NCI-H2029 (cell line): ENCODE measurements at regions not wholly inside any gene's neighbourhood (a gene's known extent, or its start where the extent isn't known, plus 50 kb on each side); places are given as distances from the start of the nearest gene placed in this dataset.
"Not testable (repeated sequence)": the region's sequence is repeated elsewhere in the genome, so short reads cannot be mapped to it uniquely, and the experiment has no call there.

Source experiments
- DNase-seq: peaks from one replicate; lab custom pipeline; 2025; lab: John Stamatoyannopoulos, UW

DNA sequence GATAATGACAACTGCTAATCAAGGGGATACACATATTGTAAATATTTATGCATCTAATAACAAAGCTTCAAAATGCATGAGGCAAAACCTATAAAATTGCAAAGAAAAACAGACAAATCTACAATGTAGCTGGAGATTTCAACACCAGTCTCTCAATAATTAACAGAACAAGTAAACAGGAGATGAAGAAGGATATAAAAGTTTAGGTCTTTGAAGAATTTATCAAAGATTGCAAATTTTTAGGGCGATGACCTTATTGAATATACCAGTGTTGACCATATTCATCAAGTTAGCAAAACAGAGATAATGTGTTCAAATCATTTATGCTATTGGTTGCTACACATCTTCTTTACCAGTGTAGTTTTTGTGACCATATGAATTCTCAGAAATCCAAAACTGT is 237.8 kb upstream of the SGK1 start:
- no peak for DNase-seq

DNA sequence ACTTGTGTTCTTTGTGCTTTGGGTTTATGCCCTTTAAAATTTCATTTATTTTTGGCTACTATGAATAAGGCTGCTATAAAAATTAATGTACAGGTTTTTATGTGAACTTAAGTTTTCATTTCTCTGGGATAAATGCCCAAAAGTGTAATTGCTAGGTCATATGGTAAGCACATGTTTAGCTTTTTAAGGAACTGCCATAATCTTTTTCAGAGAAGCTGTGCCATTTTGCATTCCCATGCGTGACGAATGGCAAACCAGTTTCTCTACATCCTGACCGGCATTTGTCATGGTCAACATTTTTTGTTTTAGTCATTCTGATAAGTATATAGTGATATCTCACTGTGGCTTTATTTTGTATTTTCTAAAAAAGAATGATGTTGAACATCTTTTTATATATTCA is 236.0 kb upstream of the SGK1 start:
- DNase-seq = no peak

DNA sequence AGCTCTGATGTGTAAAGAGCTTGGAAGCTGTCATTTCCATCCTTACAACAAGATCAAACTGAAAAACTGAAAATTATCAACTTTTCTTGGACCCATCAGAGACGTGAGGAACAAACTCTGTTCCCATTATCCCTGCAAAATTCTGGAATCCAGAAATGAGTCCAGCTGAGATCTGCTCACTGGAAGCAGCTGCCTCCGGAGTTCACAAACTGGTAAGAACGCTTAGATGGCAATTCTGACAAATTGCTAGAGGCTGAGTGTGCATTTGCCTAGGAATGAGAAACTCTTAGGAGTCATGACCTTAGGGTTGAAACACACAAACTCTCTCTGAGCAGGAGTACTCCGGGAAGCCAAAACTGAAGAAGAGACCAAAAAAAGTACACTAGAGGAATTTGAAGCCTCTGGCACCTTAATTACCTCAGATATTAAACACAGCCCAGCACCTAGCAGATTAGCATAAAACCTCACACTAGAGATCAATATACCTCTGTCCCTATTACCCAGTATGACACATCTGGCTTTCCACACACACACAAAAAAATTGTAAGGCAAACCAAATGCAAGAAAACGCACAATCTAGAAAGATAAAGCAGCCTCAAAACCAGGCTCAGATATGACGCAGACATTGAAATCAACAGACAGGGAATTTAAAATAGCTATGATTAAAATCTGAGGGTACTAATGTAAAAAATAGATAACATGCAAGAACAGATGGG is 233.5 kb upstream of the SGK1 start:
- DNase-seq = no peak

DNA sequence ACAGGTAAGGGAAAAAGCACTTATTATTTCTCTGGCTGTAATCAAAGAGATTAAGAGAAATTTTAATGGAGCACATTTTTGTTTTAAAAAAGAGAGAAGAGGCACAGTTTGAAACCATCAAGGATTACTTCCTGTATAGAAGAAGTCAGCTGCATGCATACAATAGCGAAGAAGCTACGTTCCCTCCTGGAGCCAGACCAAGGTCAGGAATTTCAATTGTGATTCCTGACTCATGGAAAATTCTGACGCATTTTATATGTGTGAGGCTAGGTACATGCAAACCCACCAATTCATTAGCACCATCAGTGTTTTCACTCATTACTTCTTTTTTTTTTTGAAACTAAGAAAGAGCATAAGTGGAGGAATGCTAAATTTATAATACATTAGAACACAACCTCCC is 232.7 kb upstream of the SGK1 start:
- no peak for DNase-seq

DNA sequence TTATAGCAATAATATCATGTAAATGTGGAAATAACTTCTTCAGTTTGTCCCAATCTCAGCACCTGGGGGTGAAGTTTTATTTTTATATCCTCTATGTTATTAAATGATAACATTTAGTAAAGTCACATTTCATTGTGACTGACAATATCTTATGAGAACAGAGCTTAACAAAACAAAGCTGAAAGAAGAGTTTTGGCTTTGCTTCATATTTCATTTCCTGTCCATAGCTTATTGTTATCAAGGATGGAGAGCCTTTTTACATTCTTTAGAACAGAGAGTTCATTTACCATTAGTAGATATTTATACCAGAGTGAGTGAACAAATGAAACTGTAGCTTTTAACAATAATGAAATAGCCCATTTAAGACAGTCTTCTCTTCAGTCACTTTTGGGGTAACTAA is 231.9 kb upstream of the SGK1 start:
- DNase-seq = no peak

DNA sequence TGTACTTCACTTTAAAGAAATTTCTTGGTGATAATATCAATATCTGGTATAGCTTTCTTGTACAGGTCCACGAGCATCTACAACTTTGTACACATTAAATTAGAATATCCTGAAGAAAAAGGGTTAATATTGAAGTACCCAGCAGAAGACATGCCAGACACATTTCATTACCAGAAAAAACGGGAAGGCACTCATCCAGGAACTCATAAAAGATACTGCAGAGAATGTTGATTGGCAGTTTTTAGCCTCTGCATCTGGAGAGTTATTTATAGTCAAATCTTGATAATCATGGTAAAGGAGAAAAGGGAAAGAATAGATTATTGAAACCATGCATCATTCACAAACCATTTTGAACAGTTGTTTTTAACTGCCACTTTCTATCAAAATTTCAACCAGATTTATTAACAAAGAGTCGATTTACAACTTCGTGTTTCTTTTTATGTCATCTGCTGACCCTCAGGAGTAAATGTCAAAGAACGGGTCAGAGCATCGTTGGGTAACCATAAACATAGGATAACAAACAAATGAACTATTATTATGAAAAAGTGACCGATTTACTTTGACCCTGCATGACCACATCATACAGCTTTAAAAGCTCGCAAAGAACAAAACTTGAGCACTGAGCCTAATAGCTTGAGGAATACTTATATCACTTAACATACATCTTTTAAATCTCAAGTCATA is 229.2 kb upstream of the SGK1 start:
- DNase-seq = no peak

DNA sequence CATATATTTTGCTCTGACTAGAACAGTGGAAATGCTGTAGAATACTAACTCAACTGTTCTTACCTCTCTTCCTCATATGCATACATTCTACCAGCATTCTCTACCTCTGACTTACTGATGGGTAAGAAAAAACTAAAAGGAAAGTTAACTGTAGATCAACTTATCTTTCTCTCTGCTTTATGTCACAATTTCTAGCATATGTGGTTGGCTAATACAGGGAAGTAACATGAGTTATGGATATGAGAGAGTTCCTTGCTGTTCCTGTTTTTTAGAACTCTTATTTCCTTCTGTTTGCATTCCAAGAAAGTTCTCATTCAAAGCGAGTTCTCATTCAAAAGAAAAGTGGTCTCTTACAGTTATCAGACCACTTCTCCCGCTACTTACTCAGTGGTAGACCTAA is 226.8 kb upstream of the SGK1 start:
- DNase-seq = no peak

DNA sequence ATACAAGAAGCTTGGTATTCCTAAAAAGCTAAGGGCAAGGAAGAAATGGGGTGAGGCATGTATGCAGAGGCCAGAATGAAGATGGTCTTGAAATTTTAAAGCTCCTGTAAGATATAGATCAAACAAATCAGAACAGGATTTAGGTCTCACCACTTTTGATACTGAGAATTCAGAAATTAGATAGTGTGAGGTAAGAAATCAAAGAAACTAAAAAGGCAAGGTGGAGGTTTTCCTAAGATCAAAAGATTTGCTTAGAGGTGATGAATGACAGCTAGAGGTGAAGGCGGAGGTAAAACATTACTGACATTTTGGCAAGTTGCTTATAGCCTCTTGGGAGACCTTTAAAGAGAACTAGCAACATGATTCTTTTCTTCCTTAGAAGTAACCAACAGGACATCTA is 225.2 kb upstream of the SGK1 start:
- no peak for DNase-seq

DNA sequence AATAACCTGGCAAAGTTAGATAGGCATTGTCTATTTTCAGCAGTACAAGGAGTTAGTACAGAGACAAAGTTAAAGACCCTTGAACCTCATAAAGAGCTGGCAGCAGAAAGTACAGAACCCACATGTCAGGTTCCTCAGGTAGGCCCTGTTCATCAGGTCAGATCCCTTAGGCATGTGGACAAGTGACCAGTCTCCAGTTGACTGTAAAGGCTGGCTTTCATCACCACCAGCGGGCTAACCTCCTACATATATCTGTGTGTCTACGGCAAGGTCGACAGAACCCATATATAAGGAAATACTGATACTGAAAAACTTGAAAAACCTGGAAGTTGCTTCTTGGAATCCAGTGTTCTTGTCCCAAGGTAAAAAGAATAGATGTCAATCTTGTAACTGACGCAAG is 223.1 kb upstream of the SGK1 start:
- DNase-seq = no peak

DNA sequence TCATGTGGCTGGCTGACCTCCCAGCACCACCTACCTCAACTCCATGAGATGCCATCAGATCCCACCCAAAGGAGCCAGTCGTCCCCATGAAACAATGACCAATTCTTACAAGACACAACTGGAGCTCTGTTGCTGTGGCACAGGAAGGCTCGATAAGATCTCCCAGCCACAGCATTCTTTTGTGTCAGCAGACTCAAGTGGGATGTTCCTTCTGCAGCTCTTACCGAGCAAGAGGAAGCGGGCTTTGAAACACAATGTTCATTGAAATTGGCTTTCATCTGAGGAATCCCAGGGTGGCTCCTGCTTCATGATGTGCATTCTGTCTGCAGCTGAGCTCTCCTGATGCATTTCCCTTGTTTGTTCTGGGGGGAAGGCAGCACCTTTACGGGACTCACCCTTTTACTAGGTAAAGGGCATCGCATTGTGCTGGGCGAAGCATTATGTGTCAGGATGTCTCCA is 222.0 kb upstream of the SGK1 start:
- DNase-seq = no peak

DNA sequence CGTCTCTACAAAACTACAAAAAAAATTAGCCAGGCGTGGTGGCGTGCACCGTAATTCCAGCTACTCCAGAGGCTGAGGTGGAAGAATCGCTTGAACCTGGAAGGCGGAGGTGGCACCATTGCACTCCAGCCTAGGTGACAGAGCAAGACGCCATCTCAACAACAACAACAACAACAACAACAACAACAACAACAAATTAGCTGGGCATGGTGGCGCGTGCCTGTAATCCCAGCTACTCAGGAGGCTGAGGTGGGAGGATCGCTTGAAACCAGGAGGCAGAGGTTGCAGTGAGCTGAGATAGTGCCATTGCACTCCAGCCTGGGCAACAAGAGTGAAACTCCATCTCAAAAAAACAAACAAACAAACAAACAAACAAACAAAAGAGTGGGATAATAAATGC is 219.9 kb upstream of the SGK1 start:
- DNase-seq = not testable (repeated sequence)

DNA sequence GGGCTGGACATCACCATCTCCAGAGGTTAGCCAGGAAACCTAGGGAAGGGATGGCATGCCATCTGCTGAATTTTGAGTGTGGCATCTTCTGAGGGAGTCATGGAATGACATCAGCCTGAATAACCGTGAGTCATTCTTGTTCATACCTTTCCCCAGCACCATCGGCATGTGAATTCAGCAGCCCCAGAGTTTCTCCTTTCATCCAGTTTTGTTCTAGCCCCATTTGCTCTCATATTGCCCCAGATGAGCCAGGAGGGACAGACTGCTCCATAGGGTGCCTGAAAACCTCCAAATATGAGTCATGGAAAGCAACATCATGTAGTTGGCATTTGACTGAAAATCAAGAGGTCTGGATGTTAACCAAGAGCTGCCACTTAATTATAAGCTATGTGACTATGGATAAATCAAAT is 219.2 kb upstream of the SGK1 start:
- DNase-seq = no peak

DNA sequence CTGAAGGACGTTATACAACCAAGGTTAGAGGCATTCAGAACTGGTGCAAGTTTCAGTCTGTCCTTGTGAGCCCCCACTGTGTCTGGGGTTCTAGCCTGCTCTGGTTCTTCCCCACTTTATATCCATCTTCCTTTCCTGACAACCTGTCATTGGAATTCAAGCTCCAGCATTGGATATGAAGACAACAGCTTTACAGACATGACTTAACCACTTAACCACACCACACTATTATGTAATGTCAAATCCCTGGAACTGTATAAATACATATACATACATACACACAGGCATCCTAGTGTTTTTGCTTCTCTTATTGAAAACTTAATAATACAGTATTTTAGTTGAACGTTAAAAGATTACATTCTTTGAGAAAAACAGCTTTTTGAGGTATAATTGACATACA is 217.9 kb upstream of the SGK1 start:
- DNase-seq = no peak

DNA sequence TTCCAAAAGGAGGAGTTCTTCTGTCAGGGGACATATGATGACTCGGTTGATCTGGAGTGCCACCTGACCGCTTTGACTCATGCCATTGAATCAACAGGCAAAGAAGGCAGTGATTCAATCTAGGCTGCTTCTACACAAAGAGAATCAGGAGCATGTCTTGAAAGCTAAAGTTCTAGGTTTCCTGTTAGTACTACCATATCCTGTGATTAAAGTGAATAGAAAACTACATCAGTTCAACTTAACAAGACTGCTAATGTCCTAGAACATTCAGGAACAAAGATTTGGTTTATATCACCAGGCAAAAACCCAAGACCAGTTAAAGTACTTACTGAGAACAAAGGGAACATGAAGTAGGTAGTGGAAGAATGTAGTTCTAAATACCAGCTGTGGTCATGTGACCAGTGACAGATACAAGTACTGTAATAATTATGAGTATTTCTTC is 216.8 kb upstream of the SGK1 start:
- DNase-seq = no peak

DNA sequence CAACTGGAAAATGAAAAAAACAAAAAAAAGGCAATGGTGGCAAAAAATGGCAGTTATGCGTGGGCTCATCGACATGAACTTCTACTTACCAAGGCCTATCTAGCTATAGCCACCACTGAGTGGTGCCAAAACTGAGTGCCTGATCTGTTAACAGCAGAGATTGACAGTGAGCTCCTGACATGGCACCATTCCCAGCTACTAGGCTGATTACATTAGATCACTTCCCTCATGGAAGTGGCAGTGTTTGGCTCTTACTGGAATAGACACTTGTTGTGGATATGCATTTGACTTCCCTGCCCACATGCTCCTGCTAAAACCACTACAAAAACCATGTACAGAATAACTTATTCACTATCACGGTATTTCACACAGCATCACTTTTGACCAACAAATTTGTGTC is 216.1 kb upstream of the SGK1 start:
- DNase-seq = no peak

DNA sequence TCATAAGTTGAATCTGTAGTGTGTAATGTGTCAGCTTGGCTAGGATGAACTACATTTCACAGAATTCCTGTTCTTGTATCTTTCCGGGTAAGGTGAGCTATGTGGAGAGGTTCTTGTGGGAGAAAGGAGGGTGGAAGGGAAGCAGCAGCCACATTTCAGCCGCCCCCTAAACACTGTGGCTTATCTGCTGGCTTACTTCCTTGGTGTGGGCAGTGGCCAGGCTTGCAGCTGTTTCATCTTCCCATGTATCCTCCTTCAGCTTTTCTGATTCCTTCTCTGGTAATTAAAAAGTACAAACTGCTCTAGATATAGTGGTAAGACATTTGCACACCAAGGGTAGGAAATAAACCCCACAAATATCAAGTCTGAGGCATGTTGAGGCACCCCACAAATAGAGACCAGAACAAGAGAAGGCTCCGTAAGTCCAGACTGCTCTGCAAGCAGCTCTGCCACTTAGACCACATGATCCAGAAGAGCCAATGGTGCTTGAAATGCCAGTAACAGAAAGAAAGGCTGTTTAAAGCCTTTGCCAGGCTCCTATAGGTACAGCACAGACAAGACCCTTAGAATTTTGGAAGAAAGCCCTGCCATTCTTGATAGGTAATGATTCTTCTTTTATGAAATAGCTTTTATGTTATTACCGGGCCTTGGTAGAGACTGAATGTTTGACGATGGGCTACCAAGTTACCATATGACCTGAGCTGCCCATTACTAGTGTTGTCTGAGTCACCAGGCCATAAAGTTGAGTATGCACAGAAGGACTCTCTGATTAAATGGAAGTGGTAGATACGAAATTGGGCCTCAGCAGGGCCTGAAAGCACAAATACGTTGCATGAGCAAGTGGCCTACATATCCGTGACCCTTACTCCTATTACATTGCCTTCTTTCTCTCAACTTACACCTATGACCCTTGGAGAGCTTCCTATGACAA is 215.0 kb upstream of the SGK1 start:
- no peak for DNase-seq

DNA sequence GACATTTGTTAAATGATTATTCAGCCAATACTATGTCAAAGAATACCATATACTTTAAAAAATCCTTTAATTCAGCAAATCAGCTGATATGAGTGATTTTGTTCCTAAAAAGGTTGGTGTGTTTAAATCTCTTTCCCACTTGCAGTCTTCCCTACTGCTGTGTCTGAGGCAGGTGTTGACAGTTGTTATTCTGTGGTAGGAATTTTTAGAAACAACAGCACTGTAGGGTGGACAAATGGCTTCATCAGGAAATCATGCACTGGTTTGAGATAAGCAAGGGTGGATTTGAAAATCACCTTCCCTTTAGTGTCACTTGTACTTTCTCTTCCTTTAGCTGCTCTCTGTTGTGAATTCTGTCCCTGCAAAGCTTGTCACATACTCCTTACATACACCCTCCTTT is 213.7 kb upstream of the SGK1 start:
- DNase-seq = no peak

DNA sequence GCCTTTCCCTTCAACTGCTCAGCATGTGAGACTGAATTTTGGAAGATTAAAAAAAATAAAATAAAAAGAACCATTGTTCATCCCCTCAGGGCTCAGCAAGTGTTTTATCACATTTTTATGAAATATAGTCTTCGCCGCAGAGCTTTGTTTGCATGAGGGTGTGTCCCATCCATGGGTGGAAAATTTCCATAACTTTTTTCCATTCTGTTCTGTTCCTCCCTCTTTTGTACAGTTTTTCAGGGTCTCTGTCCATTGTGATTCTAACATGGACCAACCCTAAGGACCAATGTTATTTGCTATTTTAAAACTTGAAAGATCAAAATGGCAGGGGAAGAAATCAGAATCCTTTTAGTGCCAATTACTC is 213.3 kb upstream of the SGK1 start:
- DNase-seq = no peak

DNA sequence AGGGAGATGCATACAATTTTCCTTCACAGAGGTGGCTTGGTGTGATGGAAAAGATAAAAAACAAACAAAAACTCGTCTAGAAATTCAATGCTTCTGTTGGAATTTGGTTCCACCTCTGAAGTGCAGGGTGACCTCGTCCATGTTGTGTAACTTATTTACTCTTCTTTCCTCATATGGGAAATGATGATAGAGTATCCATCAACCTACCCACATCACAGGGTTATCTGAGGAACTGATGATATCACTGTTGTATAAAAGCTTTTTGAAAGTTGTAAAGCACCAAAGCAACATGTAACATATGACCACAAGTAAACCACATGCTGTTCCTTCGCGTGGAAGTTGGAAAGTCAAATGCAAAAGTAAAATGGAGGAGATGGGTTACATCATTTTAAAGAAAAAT is 212.0 kb upstream of the SGK1 start:
- DNase-seq = no peak

DNA sequence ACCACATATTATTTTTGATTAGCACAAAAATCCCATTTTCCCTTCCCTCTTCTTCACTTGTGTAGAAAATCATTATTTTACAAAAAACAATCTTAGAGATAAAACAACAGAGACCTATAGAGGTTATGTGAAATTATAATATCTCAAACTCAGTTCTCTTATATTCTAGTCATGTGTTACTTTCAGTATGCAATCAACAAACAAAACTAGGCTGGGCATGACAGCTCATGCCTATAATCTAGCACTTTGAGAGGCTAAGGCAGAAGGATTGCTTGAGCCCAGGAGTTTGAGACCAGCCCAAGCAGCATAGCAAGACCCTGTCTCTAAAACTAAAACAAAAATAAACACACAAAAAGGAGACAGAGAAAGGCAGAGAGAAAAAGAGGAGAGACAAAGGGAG is 211.4 kb upstream of the SGK1 start:
- no peak for DNase-seq

DNA sequence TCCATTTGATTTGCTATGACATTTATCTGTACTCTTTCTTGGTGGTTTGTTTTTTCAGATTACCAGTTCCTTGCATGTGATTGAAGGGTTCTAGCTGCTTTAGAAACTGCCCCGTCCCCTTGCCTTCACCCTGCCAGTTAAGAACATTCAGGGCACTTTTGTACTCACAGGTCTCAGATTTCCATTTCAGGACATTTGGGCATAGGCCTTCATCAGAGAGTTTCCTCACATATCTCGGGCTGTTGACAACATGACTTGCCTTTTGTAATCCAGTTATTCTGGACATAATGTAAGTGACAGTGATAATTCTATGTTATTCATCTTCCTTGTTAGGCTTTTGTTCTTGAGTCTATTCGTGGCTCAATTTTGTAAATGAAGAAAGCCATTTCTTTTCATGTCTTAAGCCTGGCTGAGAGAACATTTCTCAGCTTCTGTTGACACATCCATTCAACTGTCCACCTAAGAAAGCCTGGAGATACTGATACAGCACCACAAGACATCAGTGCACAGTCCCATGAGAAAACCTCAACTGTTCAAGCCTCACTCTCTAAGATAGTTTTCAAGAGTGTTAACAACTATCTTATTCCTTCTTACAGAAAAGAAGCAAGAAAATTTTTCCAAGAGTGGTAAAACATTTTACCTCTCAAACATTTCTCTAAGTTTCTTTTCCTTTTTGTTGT is 209.3 kb upstream of the SGK1 start:
- DNase-seq = no peak

DNA sequence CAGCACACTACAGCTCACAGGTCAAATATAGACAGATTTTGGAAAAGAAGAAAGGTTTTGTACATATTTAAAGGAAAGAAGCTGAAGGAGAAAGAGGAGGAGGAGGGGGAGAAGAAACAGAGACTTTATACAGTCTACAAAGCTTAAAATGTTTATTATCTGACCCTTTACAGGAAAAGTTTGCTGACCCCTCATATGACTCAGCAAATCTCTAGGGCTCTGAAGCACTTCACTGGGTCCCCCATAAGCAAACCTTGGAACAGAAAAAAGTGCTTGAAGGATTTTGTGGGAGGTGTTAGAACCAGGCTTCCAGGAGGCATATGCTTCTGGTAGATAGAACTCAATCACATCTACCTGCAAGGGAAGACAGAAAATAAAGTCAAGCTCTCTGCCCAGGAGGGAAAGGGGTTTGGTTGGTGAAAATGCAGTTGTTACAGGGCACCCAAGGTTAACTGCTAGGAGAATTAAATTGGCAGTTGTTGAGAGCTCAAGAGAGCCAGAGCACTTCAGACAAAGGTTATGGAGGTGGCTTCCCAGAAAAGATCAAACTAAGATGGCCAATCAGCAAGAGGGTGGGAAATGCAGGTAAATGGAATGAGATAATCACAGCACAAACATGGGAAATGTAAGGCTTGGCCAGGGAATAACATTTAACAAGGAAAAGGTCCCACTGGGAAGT is 207.4 kb upstream of the SGK1 start:
- DNase-seq = no peak
